BJ (cell line): ENCODE measurements at regions not wholly inside any gene's neighbourhood (a gene's known extent, or its start where the extent isn't known, plus 50 kb on each side); places are given as distances from the start of the nearest gene placed in this dataset.
"Not testable (repeated sequence)": the region's sequence is repeated elsewhere in the genome, so short reads cannot be mapped to it uniquely, and the experiment has no call there.

Experiments
- CTCF ChIA-PET: fragments of 350-600 bp; formaldehyde crosslinking; extraction: SDS; loops from one replicate; lab custom pipeline; 2021; ENCODE audit warnings: antibody characterized with exemption, inconsistent platforms; lab: Yijun Ruan, JAX
- POLR2A ChIA-PET: fragments of 300-600 bp; sonication (Branson Sonifier 250); formaldehyde crosslinking; extraction: SDS; loops from one replicate; lab custom pipeline; 2021; ENCODE audit warnings: antibody characterized with exemption; lab: Charles Lee
- DNase-seq: peaks from one replicate; pipeline ENCODE4 v3.0.0-alpha.2; 2011; ENCODE audit warnings: low read depth
- H3K27me3 ChIP-seq: 2 replicates; pipeline ENCODE4 v1.6.0; 2011; ENCODE audit warnings: low read length; ENCODE audit not compliant: control insufficient read depth, insufficient read depth
- H3K36me3 ChIP-seq: 2 replicates; pipeline ENCODE4 v1.5.1; 2011; ENCODE audit warnings: low read length; ENCODE audit not compliant: control insufficient read depth, insufficient read depth
- H3K4me3 ChIP-seq: 2 replicates; pipeline ENCODE4 v1.5.1; 2011; ENCODE audit warnings: low read depth, mild to moderate bottlenecking, control low read depth, low read length
- TF ChIP-seq, protein P1 (sequence below): IDR thresholded peaks from 2 replicates; pipeline ENCODE4 v1.5.1; 2011; ENCODE audit warnings: low read depth, mild to moderate bottlenecking, control low read depth, inconsistent platforms, low read length, moderate library complexity; ENCODE audit not compliant: insufficient read depth

- no peak overlapping the region for H3K4me3 ChIP-seq
- CTCF ChIA-PET: interaction anchor here (1.3 to 3.3 kb wide), 7 partner anchors 8 to 137 kb away, joined by 3 to 9 read pairs (median 5); no protein-coding TSS in a partner anchor
- H3K36me3 ChIP-seq: no peaks in the 10 kb centered on the region
- no peak for DNase-seq
- POLR2A ChIA-PET: interaction anchor here (1.3 kb wide), 1 partner anchor 58 kb away, joined by 4 read pairs; no protein-coding TSS in a partner anchor
- TF ChIP-seq, protein P1, sequence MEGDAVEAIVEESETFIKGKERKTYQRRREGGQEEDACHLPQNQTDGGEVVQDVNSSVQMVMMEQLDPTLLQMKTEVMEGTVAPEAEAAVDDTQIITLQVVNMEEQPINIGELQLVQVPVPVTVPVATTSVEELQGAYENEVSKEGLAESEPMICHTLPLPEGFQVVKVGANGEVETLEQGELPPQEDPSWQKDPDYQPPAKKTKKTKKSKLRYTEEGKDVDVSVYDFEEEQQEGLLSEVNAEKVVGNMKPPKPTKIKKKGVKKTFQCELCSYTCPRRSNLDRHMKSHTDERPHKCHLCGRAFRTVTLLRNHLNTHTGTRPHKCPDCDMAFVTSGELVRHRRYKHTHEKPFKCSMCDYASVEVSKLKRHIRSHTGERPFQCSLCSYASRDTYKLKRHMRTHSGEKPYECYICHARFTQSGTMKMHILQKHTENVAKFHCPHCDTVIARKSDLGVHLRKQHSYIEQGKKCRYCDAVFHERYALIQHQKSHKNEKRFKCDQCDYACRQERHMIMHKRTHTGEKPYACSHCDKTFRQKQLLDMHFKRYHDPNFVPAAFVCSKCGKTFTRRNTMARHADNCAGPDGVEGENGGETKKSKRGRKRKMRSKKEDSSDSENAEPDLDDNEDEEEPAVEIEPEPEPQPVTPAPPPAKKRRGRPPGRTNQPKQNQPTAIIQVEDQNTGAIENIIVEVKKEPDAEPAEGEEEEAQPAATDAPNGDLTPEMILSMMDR: no peak
- H3K27me3 ChIP-seq: no peaks in the 10 kb centered on the region
These were observed 90.1 kb upstream of the DMRT1 start for GRCh38 chr9:751137-752051.

GRCh38 chr9:752201-752600, 89.3 kb upstream of the DMRT1 start:
- Histone ChIP-seq H3K27me3 (no peaks in the 10 kb centered on the region), H3K36me3 (no peaks in the 10 kb centered on the region), H3K4me3 (no peak overlapping the region)
- POLR2A ChIA-PET: interaction anchor here (1.3 kb wide), 1 partner anchor 59 kb away, joined by 4 read pairs; no protein-coding TSS in a partner anchor
- DNase-seq: peak; percentile 77
- CTCF ChIA-PET: interaction anchor here (1.3 to 2.7 kb wide), 5 partner anchors 9 to 138 kb away, joined by 3 to 8 read pairs (median 5); no protein-coding TSS in a partner anchor
- TF ChIP-seq, protein P1: no peak

- no peaks in the 10 kb centered on the region for H3K27me3 ChIP-seq
- no peaks in the 10 kb centered on the region for H3K36me3 ChIP-seq
- DNase-seq: no peak
- ChIA-PET CTCF (interaction anchor here (1.3 to 2.7 kb wide), 4 partner anchors 10 to 138 kb away, joined by 3 to 8 read pairs (median 5); no protein-coding TSS in a partner anchor), POLR2A (interaction anchor here (1.3 kb wide), 1 partner anchor 60 kb away, joined by 4 read pairs; no protein-coding TSS in a partner anchor)
- TF ChIP-seq, protein P1: no peak
- no peak overlapping the region for H3K4me3 ChIP-seq
These were observed 88.8 kb upstream of the DMRT1 start for GRCh38 chr9:752681-753200.

DNA sequence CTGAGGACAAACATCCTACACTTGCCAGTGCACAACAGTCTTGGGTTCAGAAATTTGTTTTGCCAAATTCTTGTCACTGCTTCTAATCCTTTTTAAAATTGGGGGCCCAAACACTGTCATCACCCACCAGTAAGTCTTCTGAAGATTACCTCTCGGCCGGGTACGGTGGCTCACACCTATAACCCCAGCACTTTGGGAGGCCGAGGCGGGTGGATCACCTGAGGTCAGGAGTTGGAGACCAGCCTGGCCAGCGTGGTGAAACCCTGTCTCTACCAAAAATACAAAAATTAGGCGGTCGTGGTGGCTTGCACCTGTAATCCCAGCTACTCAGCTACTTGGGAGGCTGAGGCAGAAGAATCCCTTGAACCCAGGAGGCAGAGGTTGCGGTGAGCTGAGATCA, 87.8 kb upstream of the DMRT1 start:
- H3K4me3 ChIP-seq, DNase-seq, H3K36me3 ChIP-seq, H3K27me3 ChIP-seq, POLR2A ChIA-PET: not testable (repeated sequence)
- CTCF ChIA-PET: interaction anchor here (2.7 kb wide), 1 partner anchor 139 kb away, joined by 8 read pairs; no protein-coding TSS in a partner anchor

DNA sequence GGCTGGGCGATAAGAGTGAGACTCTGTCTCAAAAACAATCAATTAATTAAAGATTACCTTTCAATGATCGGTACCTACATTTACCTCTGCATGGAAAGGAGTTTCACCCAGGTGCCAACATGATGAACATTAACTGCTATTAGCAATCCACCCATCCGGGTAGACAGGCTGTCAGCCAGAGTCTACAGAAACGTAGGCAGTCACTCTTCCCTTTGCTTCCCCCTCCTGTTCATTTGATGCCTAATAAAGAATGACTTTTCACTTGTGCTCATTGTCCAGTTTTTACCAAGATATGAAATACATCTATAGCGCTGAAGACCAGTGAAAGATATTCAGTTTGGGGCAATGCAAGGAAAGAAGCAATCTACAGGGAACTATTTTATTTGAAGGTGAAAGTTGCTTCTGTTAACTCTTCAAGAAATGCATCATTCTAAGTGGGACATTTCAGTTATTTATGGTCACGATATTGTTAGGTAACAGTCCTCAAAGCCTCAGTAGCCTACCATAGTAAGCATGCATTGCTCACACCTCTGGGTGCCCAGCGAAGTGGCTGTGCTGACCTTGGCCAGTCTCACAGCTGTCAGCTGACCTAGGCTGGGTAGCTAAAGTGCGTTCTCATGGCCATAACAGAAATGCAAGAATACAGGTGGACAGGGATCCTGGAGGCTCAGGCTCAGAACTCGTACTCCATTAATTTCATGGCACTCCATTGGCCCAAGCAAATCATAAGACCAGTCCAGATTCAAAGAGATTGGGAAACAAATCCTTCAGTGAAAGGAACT, 87.2 kb upstream of the DMRT1 start:
- ChIA-PET CTCF (interaction anchor here (0.5 to 5.2 kb wide), 5 partner anchors 39 to 142 kb away, joined by 3 to 58 read pairs (median 4); no protein-coding TSS in a partner anchor), POLR2A (interaction anchor here (0.8 kb wide), 1 partner anchor 128 kb away, joined by 5 read pairs; no protein-coding TSS in a partner anchor)
- no peaks in the 10 kb centered on the region for H3K27me3 ChIP-seq
- DNase-seq: no peak
- TF ChIP-seq, protein P1: no peak
- H3K36me3 ChIP-seq: no peaks in the 10 kb centered on the region
- H3K4me3 ChIP-seq: no peak overlapping the region
